NCI-H2171 treated with DMSO at 0.1 percent for 48 hours (cell line): ENCODE measurements at regions not wholly inside any gene's neighbourhood (a gene's known extent, or its start where the extent isn't known, plus 50 kb on each side); places are given as distances from the start of the nearest gene placed in this dataset.

Experiments used
- DNase-seq: peaks from one replicate; lab custom pipeline; 2025; lab: John Stamatoyannopoulos, UW

- DNase-seq, result no peak
Measured at GRCh38 chr1:112219267-112219666, 176.7 kb upstream of the CTTNBP2NL start.

- DNase-seq, result no peak
Measured at GRCh38 chr1:112230232-112230631, 165.8 kb upstream of the CTTNBP2NL start.

GRCh38 chr1:112231331-112231730 lies 164.7 kb upstream of the CTTNBP2NL start:
- no peak for DNase-seq

GRCh38 chr1:112232848-112233247 lies 163.2 kb upstream of the CTTNBP2NL start:
- no peak for DNase-seq

- no peak for DNase-seq
Measured at GRCh38 chr1:112234710-112235109, 161.3 kb upstream of the CTTNBP2NL start.

GRCh38 chr1:112237983-112238545 lies 157.9 kb upstream of the CTTNBP2NL start:
- peak; percentile 54 for DNase-seq

- no peak for DNase-seq
Measured at GRCh38 chr1:112239683-112240330, 156.2 kb upstream of the CTTNBP2NL start.

GRCh38 chr1:112242470-112242869 lies 153.5 kb upstream of the CTTNBP2NL start:
- DNase-seq, result no peak

GRCh38 chr1:112244131-112244530 lies 151.9 kb upstream of the CTTNBP2NL start:
- DNase-seq, result no peak

GRCh38 chr1:112245114-112245513 lies 150.9 kb upstream of the CTTNBP2NL start:
- DNase-seq, result no peak

GRCh38 chr1:112247036-112247597 lies 148.9 kb upstream of the CTTNBP2NL start:
- DNase-seq, result peak; percentile 58

- no peak for DNase-seq
Measured at GRCh38 chr1:112247961-112248360, 148.1 kb upstream of the CTTNBP2NL start.

GRCh38 chr1:112250892-112251291 lies 145.1 kb upstream of the CTTNBP2NL start:
- no peak for DNase-seq

GRCh38 chr1:112251766-112252506 lies 144.1 kb upstream of the CTTNBP2NL start:
- DNase-seq, result no peak

- DNase-seq, result no peak
Measured at GRCh38 chr1:112253366-112253765, 142.6 kb upstream of the CTTNBP2NL start.

GRCh38 chr1:112255080-112255479 lies 140.9 kb upstream of the CTTNBP2NL start:
- no peak for DNase-seq

- DNase-seq, result no peak
Measured at GRCh38 chr1:112256411-112256810, 139.6 kb upstream of the CTTNBP2NL start.

GRCh38 chr1:112257043-112257835 lies 138.8 kb upstream of the CTTNBP2NL start:
- no peak for DNase-seq

- DNase-seq, result no peak
Measured at GRCh38 chr1:112260699-112261098, 135.3 kb upstream of the CTTNBP2NL start.

- DNase-seq, result peak; percentile 30
Measured at GRCh38 chr1:112262316-112262715, 133.7 kb upstream of the CTTNBP2NL start.

- no peak for DNase-seq
Measured at GRCh38 chr1:112263042-112263441, 133.0 kb upstream of the CTTNBP2NL start.

- DNase-seq, result no peak
Measured at GRCh38 chr1:112263453-112263852, 132.6 kb upstream of the CTTNBP2NL start.
